ENCODE measurements at regions not wholly inside any gene's neighbourhood (a gene's known extent, or its start where the extent isn't known, plus 50 kb on each side); places are given as distances from the start of the nearest gene placed in this dataset.

DNA sequence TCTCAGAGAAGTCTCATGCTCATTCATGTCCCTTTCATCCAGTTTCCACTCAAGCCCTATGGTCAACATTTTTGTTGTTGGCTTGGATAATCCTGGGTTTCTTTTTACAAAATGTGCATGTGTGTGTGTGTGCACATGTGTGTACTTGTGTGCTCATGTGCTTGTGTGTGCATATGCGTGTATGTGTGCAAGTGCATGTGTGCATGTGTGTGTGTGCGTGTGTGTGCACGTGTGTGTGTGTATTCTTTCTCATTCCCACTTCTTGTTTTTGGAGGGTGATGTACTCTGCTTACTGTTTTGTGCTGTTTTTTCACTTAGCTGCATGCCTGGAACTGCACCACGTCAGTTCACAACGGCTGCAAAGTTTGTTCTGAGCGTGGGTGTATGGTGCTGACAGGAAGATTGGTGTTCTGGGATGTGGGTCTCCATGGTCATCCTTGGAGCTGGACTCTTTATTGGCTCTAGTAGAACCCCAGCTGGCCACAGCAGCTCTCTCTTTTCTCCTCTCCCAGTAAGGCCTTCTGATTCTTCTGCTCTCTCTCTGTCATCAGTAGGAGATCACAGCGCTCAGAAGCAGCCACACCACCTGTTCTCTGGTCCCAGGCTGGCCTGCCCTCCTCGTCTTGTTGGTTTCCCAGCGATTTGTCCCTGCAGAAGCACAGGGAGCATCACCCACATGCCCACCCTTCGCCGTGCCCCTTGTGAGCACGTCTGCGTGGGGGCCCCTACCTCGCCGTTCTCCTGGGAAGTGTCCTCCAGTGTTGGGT, 60.8 kb downstream of the SOX1 start:
- TF ChIP-seq, protein P1, sequence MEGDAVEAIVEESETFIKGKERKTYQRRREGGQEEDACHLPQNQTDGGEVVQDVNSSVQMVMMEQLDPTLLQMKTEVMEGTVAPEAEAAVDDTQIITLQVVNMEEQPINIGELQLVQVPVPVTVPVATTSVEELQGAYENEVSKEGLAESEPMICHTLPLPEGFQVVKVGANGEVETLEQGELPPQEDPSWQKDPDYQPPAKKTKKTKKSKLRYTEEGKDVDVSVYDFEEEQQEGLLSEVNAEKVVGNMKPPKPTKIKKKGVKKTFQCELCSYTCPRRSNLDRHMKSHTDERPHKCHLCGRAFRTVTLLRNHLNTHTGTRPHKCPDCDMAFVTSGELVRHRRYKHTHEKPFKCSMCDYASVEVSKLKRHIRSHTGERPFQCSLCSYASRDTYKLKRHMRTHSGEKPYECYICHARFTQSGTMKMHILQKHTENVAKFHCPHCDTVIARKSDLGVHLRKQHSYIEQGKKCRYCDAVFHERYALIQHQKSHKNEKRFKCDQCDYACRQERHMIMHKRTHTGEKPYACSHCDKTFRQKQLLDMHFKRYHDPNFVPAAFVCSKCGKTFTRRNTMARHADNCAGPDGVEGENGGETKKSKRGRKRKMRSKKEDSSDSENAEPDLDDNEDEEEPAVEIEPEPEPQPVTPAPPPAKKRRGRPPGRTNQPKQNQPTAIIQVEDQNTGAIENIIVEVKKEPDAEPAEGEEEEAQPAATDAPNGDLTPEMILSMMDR (IDR thresholded peaks at IDR 0.05): no peak
- no peak for TF ChIP-seq POLR2A (IDR thresholded peaks at IDR 0.05)
